ENCODE measurements at regions not wholly inside any gene's neighbourhood (a gene's known extent, or its start where the extent isn't known, plus 50 kb on each side); places are given as distances from the start of the nearest gene placed in this dataset.

GRCh38 chr11:76268498-76268897 lies 62.2 kb upstream of the WNT11 start:
- TF ChIP-seq GATA3 (IDR thresholded peaks at IDR 0.05; ENCODE audit: low read depth, low read length) (no peak), GATA2 (IDR thresholded peaks at IDR 0.05; ENCODE audit: low read depth, low read length) (no peak)

- TF ChIP-seq GATA3 (IDR thresholded peaks at IDR 0.05; ENCODE audit: low read depth, low read length) (no peak), GATA2 (IDR thresholded peaks at IDR 0.05; ENCODE audit: low read depth, low read length) (no peak)
Measured at GRCh38 chr11:76267556-76267955, 61.3 kb upstream of the WNT11 start.

- TF ChIP-seq GATA3 (IDR thresholded peaks at IDR 0.05; ENCODE audit: low read depth, low read length) = no peak
Measured at GRCh38 chr11:76266286-76267100, 60.2 kb upstream of the WNT11 start.

GRCh38 chr11:76265771-76266241 lies 59.5 kb upstream of the WNT11 start:
- TF ChIP-seq GATA3 (IDR thresholded peaks at IDR 0.05; ENCODE audit: low read depth, low read length) (no peak), GATA2 (IDR thresholded peaks at IDR 0.05; ENCODE audit: low read depth, low read length) (no peak)

- TF ChIP-seq GATA2 (IDR thresholded peaks at IDR 0.05; ENCODE audit: low read depth, low read length) = peak; percentile 60; the same call in 1 of the 2 replicates
- no peak for TF ChIP-seq GATA3 (IDR thresholded peaks at IDR 0.05; ENCODE audit: low read depth, low read length)
Measured at GRCh38 chr11:76263657-76264056, 57.4 kb upstream of the WNT11 start.

- TF ChIP-seq GATA2 (IDR thresholded peaks at IDR 0.05; ENCODE audit: low read depth, low read length) (no peak), GATA3 (IDR thresholded peaks at IDR 0.05; ENCODE audit: low read depth, low read length) (no peak)
Measured at GRCh38 chr11:76263166-76263565, 56.9 kb upstream of the WNT11 start.

GRCh38 chr11:76260296-76260925 lies 54.1 kb upstream of the WNT11 start:
- no peak for TF ChIP-seq GATA3 (IDR thresholded peaks at IDR 0.05; ENCODE audit: low read depth, low read length)
- TF ChIP-seq GATA2 (IDR thresholded peaks at IDR 0.05; ENCODE audit: low read depth, low read length) = no peak

GRCh38 chr11:76259299-76259908 lies 53.1 kb upstream of the WNT11 start:
- no peak for TF ChIP-seq GATA2 (IDR thresholded peaks at IDR 0.05; ENCODE audit: low read depth, low read length)
- TF ChIP-seq GATA3 (IDR thresholded peaks at IDR 0.05; ENCODE audit: low read depth, low read length) = no peak

GRCh38 chr11:76257074-76257719 lies 50.9 kb upstream of the WNT11 start:
- TF ChIP-seq GATA2 (IDR thresholded peaks at IDR 0.05; ENCODE audit: low read depth, low read length) (no peak), GATA3 (IDR thresholded peaks at IDR 0.05; ENCODE audit: low read depth, low read length) (no peak)

GRCh38 chr11:76256448-76256847 lies 50.1 kb upstream of the WNT11 start:
- TF ChIP-seq GATA3 (IDR thresholded peaks at IDR 0.05; ENCODE audit: low read depth, low read length) (no peak), GATA2 (IDR thresholded peaks at IDR 0.05; ENCODE audit: low read depth, low read length) (no peak)

Data from SH-SY5Y (cell line).